Neural progenitor cell (in vitro differentiated cells): ENCODE measurements at regions not wholly inside any gene's neighbourhood (a gene's known extent, or its start where the extent isn't known, plus 50 kb on each side); places are given as distances from the start of the nearest gene placed in this dataset.

ENCODE experiments used
- DNase-seq: peaks from one replicate; pipeline ENCODE4 v3.0.0-alpha.2; 2016; ENCODE audit warnings: low spot score
- H2AFZ ChIP-seq: fragments of 200-600 bp; sonication (generic); replicated peaks from 2 replicates; pipeline ENCODE4 v1.6.1; 2016; ENCODE audit warnings: antibody characterized with exemption
- H3F3A ChIP-seq: fragments of 200-600 bp; sonication (generic); 2 replicates; pipeline ENCODE4 v1.6.1; 2016; ENCODE audit warnings: antibody characterized with exemption, low read depth
- H3K27ac ChIP-seq: fragments of 200-600 bp; sonication (generic); 2 replicates; pipeline ENCODE4 v1.5.1; 2016; ENCODE audit warnings: mild to moderate bottlenecking
- H3K27me3 ChIP-seq: fragments of 200-600 bp; sonication (generic); 2 replicates; pipeline ENCODE4 v1.6.1; 2016; ENCODE audit warnings: mild to moderate bottlenecking, moderate library complexity
- H3K36me3 ChIP-seq: fragments of 200-600 bp; sonication (generic); 2 replicates; pipeline ENCODE4 v1.5.1; 2016
- H3K4me1 ChIP-seq: fragments of 200-600 bp; sonication (generic); 2 replicates; pipeline ENCODE4 v1.6.1; 2016; ENCODE audit warnings: mixed run types
- H3K4me2 ChIP-seq: fragments of 200-600 bp; sonication (generic); 2 replicates; pipeline ENCODE4 v1.6.1; 2016
- H3K4me3 ChIP-seq: fragments of 200-600 bp; sonication (generic); 2 replicates; pipeline ENCODE4 v1.5.1; 2016
- H3K79me2 ChIP-seq: fragments of 200-600 bp; sonication (generic); 2 replicates; pipeline ENCODE4 v1.6.1; 2016; ENCODE audit warnings: low read depth
- H3K9ac ChIP-seq: fragments of 200-600 bp; sonication (generic); 2 replicates; pipeline ENCODE4 v1.6.1; 2016
- H3K9me3 ChIP-seq: fragments of 200-600 bp; sonication (generic); 2 replicates; pipeline ENCODE4 v1.5.1; 2016; ENCODE audit warnings: low read depth
- H4K20me1 ChIP-seq: fragments of 200-600 bp; sonication (generic); 2 replicates; pipeline ENCODE4 v1.6.1; 2016; ENCODE audit warnings: low read depth
- H3K27ac Mint-ChIP-seq: 3 replicates; pipeline ENCODE4 v1.8.0; 2021; ENCODE audit warnings: mixed read lengths
- H3K27me3 Mint-ChIP-seq: 2 replicates; pipeline ENCODE4 v1.8.0; 2022; ENCODE audit warnings: low read depth, mild to moderate bottlenecking, inconsistent platforms, moderate library complexity, mixed read lengths; ENCODE audit not compliant: insufficient read depth
- H3K36me3 Mint-ChIP-seq: 3 replicates; pipeline ENCODE4 v1.8.0; 2021; ENCODE audit warnings: mixed read lengths
- H3K4me1 Mint-ChIP-seq: 3 replicates; pipeline ENCODE4 v1.8.0; 2021; ENCODE audit warnings: mixed read lengths
- H3K4me3 Mint-ChIP-seq: 3 replicates; pipeline ENCODE4 v1.8.0; 2021; ENCODE audit warnings: mild to moderate bottlenecking, moderate library complexity, mixed read lengths
- H3K9me3 Mint-ChIP-seq: 3 replicates; pipeline ENCODE4 v1.8.0; 2020; ENCODE audit warnings: mixed read lengths
- EZH2 ChIP-seq: fragments of 200-600 bp; sonication (generic); IDR thresholded peaks from 2 replicates; pipeline ENCODE4 v1.6.1; 2017; ENCODE audit warnings: antibody characterized with exemption, mild to moderate bottlenecking, moderate library complexity
- EZH2phosphoT487 ChIP-seq: fragments of 200-600 bp; sonication (generic); IDR thresholded peaks from 2 replicates; pipeline ENCODE4 v1.6.1; 2017; ENCODE audit warnings: antibody characterized with exemption
- TF ChIP-seq, protein P1 (sequence below): fragments of 200-600 bp; sonication (generic); IDR thresholded peaks from 2 replicates; pipeline ENCODE4 v1.5.1; 2017; ENCODE audit warnings: antibody characterized with exemption, mild to moderate bottlenecking

- H3K27me3 Mint-ChIP-seq = peaks cover 3% of the 10 kb centered on the region
- no peak overlapping the region for H3K4me3 Mint-ChIP-seq
- H3K9me3 Mint-ChIP-seq = no peaks in the 10 kb centered on the region
- Histone ChIP-seq H3K4me3 (no peak overlapping the region), H3K27ac (no peak overlapping the region), H3K9ac (no peak overlapping the region), H3K9me3 (no peaks in the 10 kb centered on the region), H3K36me3 (no peaks in the 10 kb centered on the region), H3K27me3 (no peaks in the 10 kb centered on the region), H3F3A (no peaks in the 10 kb centered on the region), H4K20me1 (no peaks in the 10 kb centered on the region), H3K79me2 (no peaks in the 10 kb centered on the region), H2AFZ (no peak overlapping the region), H3K4me1 (no peaks in the 10 kb centered on the region), H3K4me2 (no peak overlapping the region)
- no peak overlapping the region for H3K27ac Mint-ChIP-seq
- TF ChIP-seq EZH2phosphoT487 = no peak
- TF ChIP-seq, protein P1, sequence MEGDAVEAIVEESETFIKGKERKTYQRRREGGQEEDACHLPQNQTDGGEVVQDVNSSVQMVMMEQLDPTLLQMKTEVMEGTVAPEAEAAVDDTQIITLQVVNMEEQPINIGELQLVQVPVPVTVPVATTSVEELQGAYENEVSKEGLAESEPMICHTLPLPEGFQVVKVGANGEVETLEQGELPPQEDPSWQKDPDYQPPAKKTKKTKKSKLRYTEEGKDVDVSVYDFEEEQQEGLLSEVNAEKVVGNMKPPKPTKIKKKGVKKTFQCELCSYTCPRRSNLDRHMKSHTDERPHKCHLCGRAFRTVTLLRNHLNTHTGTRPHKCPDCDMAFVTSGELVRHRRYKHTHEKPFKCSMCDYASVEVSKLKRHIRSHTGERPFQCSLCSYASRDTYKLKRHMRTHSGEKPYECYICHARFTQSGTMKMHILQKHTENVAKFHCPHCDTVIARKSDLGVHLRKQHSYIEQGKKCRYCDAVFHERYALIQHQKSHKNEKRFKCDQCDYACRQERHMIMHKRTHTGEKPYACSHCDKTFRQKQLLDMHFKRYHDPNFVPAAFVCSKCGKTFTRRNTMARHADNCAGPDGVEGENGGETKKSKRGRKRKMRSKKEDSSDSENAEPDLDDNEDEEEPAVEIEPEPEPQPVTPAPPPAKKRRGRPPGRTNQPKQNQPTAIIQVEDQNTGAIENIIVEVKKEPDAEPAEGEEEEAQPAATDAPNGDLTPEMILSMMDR = no peak
- no peak for TF ChIP-seq EZH2
- no peaks in the 10 kb centered on the region for H3K4me1 Mint-ChIP-seq
- DNase-seq = no peak
- no peaks in the 10 kb centered on the region for H3K36me3 Mint-ChIP-seq
These were observed 474.5 kb upstream of the EEF2KMT start for GRCh38 chr16:5572056-5572455.

- no peaks in the 10 kb centered on the region for H3K36me3 ChIP-seq
- no peak overlapping the region for H2AFZ ChIP-seq
- TF ChIP-seq EZH2phosphoT487 (no peak), EZH2 (no peak)
- TF ChIP-seq, protein P1 = no peak
- H3K9me3 ChIP-seq = no peaks in the 10 kb centered on the region
- Mint-ChIP-seq H3K4me1 (no peaks in the 10 kb centered on the region), H3K36me3 (no peaks in the 10 kb centered on the region), H3K27me3 (peaks cover 3% of the 10 kb centered on the region), H3K27ac (no peak overlapping the region), H3K4me3 (no peak overlapping the region), H3K9me3 (no peaks in the 10 kb centered on the region)
- no peaks in the 10 kb centered on the region for H4K20me1 ChIP-seq
- no peak overlapping the region for H3K4me2 ChIP-seq
- H3K27me3 ChIP-seq = no peaks in the 10 kb centered on the region
- no peak overlapping the region for H3K9ac ChIP-seq
- no peak for DNase-seq
- H3K4me3 ChIP-seq = no peak overlapping the region
- no peak overlapping the region for H3K27ac ChIP-seq
- H3K79me2 ChIP-seq = no peaks in the 10 kb centered on the region
- H3K4me1 ChIP-seq = no peaks in the 10 kb centered on the region
- H3F3A ChIP-seq = no peaks in the 10 kb centered on the region
These were observed 473.9 kb upstream of the EEF2KMT start for GRCh38 chr16:5571446-5571845.

DNA sequence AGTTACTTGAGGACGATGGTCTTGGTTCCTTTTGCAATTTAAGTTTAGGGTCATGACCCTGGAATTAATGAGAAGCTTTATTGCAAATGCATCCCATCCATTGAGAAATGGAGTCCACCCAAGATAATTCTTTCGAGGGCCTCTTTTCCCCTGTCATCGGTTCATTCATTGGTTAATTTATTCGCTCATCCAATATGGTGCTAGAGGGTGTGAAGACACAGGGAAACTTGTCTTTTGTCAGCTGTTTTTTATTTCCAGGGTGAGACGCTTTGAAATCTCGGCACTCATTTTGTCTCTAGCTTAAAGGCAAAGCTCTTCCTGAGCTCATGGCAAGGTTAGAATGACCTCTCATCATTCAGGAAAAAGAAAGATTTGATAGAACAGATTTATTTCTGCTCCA lies 464.2 kb upstream of the EEF2KMT start:
- Histone ChIP-seq H3K79me2 (no peaks in the 10 kb centered on the region), H3K4me1 (no peaks in the 10 kb centered on the region), H3K27ac (no peak overlapping the region), H3K9me3 (no peaks in the 10 kb centered on the region), H3F3A (no peaks in the 10 kb centered on the region), H3K4me2 (no peak overlapping the region), H2AFZ (no peak overlapping the region), H3K4me3 (no peak overlapping the region), H4K20me1 (no peaks in the 10 kb centered on the region), H3K9ac (no peak overlapping the region), H3K27me3 (no peaks in the 10 kb centered on the region), H3K36me3 (no peaks in the 10 kb centered on the region)
- Mint-ChIP-seq H3K27me3 (peaks cover 4% of the 10 kb centered on the region), H3K27ac (no peak overlapping the region), H3K4me1 (peaks cover 7% of the 10 kb centered on the region), H3K4me3 (no peak overlapping the region), H3K9me3 (no peaks in the 10 kb centered on the region), H3K36me3 (no peaks in the 10 kb centered on the region)
- no peak for DNase-seq
- TF ChIP-seq EZH2phosphoT487 = no peak
- TF ChIP-seq, protein P1 = no peak
- TF ChIP-seq EZH2 = no peak

DNA sequence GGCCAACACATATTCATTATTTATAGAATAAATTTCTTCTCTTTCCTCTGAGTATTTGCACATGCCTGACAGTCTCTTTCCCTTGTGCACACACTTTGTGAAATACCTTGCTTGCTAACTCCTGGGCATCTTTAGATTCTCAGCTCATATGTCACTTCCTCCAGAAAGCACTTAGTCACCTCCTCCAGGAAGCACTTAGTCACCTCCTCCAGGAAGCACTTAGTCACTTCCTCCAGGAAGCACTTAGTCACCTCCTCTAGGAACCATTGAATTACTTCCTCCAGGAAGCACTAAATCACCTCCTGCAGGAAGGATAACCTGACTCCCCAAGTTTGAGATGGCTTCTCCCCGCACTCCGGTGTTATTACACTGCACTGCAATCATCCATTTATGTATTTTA lies 462.5 kb upstream of the EEF2KMT start:
- H3K4me3 Mint-ChIP-seq = no peak overlapping the region
- no peak overlapping the region for H3K4me2 ChIP-seq
- no peak overlapping the region for H3K4me3 ChIP-seq
- peaks cover 7% of the 10 kb centered on the region for H3K4me1 Mint-ChIP-seq
- no peak for DNase-seq
- no peaks in the 10 kb centered on the region for H4K20me1 ChIP-seq
- H3K36me3 Mint-ChIP-seq = no peaks in the 10 kb centered on the region
- H3F3A ChIP-seq = no peaks in the 10 kb centered on the region
- H3K27me3 Mint-ChIP-seq = peaks cover 5% of the 10 kb centered on the region
- H3K27ac Mint-ChIP-seq = no peak overlapping the region
- no peak for TF ChIP-seq EZH2
- TF ChIP-seq, protein P1 = no peak
- no peak for TF ChIP-seq EZH2phosphoT487
- H3K9me3 Mint-ChIP-seq = no peaks in the 10 kb centered on the region
- H3K27ac ChIP-seq = no peak overlapping the region
- H3K79me2 ChIP-seq = no peaks in the 10 kb centered on the region
- no peak overlapping the region for H2AFZ ChIP-seq
- no peaks in the 10 kb centered on the region for H3K9me3 ChIP-seq
- H3K27me3 ChIP-seq = no peaks in the 10 kb centered on the region
- no peak overlapping the region for H3K9ac ChIP-seq
- H3K4me1 ChIP-seq = no peaks in the 10 kb centered on the region
- H3K36me3 ChIP-seq = no peaks in the 10 kb centered on the region
